ENCODE measurements at regions not wholly inside any gene's neighbourhood (a gene's known extent, or its start where the extent isn't known, plus 50 kb on each side); places are given as distances from the start of the nearest gene placed in this dataset.

- DNase-seq (ENCODE audit: low read depth, low spot score) = no peak
- Histone ChIP-seq H3K4me2 (ENCODE audit: control insufficient read depth, insufficient read depth) (no peak overlapping the region), H3K9me3 (replicated peaks; ENCODE audit: control insufficient read depth, insufficient read depth, low read length) (no peaks in the 10 kb centered on the region), H3K9ac (ENCODE audit: control insufficient read depth, insufficient read depth, low read length) (no peak overlapping the region), H3K4me3 (no peak overlapping the region), H2AFZ (ENCODE audit: control insufficient read depth, low read depth, low read length) (no peak overlapping the region), H3K27me3 (replicated peaks in 1 of 2; ENCODE audit: control insufficient read depth in 2 of 2, insufficient read depth in 2 of 2, low read length in 1 of 2) (no peaks in the 10 kb centered on the region), H3K27ac (ENCODE audit: control insufficient read depth, insufficient read depth) (no peak overlapping the region), H4K20me1 (ENCODE audit: control insufficient read depth, insufficient read depth) (no peaks in the 10 kb centered on the region), H3K79me2 (ENCODE audit: control insufficient read depth, insufficient read depth, low read length) (no peaks in the 10 kb centered on the region), H3K4me1 (ENCODE audit: control insufficient read depth, insufficient read depth, low read length) (no peaks in the 10 kb centered on the region), H3K36me3 (ENCODE audit: control insufficient read depth in 2 of 2, insufficient read depth in 2 of 2, low read length in 1 of 2) (no peaks in the 10 kb centered on the region)
- in situ Hi-C loops (cut with MboI) = no loop called here
- no peak for FAIRE-seq
- TF ChIP-seq LARP7 (IDR thresholded peaks at IDR 0.05) (no peak), FOXM1 (IDR thresholded peaks at IDR 0.05; ENCODE audit: low read depth, low read length) (no peak), ZZZ3 (IDR thresholded peaks at IDR 0.05; ENCODE audit: control insufficient read depth, insufficient read length, low read depth) (no peak), NR2C2 (IDR thresholded peaks at IDR 0.05; ENCODE audit: borderline replicate concordance, control insufficient read depth, insufficient read length, low read depth) (no peak), BCL11A (IDR thresholded peaks at IDR 0.05; ENCODE audit: low read depth, low read length) (no peak)
- intact Hi-C loops (cut with micrococcal nuclease; ENCODE audit: unreplicated experiment) = no loop called here
- POLR2A ChIA-PET = no interaction called here
- no peak for ATAC-seq
- 80% methylated on average over 4 of the region's 4 CpGs for WGBS (ENCODE audit: insufficient coverage, insufficient replicate concordance, low lambda C conversion rate, missing lambda C conversion rate)
- BruUV-seq (replicated peaks) = no TSS peak
- CTCF ChIA-PET = interaction anchor here (0.7 kb wide), 1 partner anchor 1391 kb away, joined by 3 read pairs; no protein-coding TSS in a partner anchor
- RAD21 ChIA-PET (ENCODE audit: unreplicated experiment) = interaction anchor here (0.6 to 0.7 kb wide), 2 partner anchors 16 to 30 kb away, joined by 3 read pairs; no protein-coding TSS in a partner anchor
- SMC1A ChIA-PET (ENCODE audit: uncharacterized antibody, unreplicated experiment) = interaction anchor here (0.7 to 2.1 kb wide), 7 partner anchors 8 to 196 kb away, joined by 3 to 7 read pairs (median 4); no protein-coding TSS in a partner anchor
Measured at GRCh38 chr5:60453186-60453976, 246.6 kb downstream of the DEPDC1B start.

- no peak for DNase-seq (ENCODE audit: low read depth, low spot score)
- Histone ChIP-seq H3K36me3 (ENCODE audit: control insufficient read depth in 2 of 2, insufficient read depth in 2 of 2, low read length in 1 of 2) (no peaks in the 10 kb centered on the region), H3K4me3 (no peak overlapping the region), H3K79me2 (ENCODE audit: control insufficient read depth, insufficient read depth, low read length) (no peaks in the 10 kb centered on the region), H4K20me1 (ENCODE audit: control insufficient read depth, insufficient read depth) (no peaks in the 10 kb centered on the region), H3K27ac (ENCODE audit: control insufficient read depth, insufficient read depth) (no peak overlapping the region), H3K9me3 (replicated peaks; ENCODE audit: control insufficient read depth, insufficient read depth, low read length) (no peaks in the 10 kb centered on the region), H3K27me3 (replicated peaks in 1 of 2; ENCODE audit: control insufficient read depth in 2 of 2, insufficient read depth in 2 of 2, low read length in 1 of 2) (no peaks in the 10 kb centered on the region), H3K9ac (ENCODE audit: control insufficient read depth, insufficient read depth, low read length) (no peak overlapping the region), H3K4me1 (ENCODE audit: control insufficient read depth, insufficient read depth, low read length) (no peaks in the 10 kb centered on the region), H2AFZ (ENCODE audit: control insufficient read depth, low read depth, low read length) (no peak overlapping the region), H3K4me2 (ENCODE audit: control insufficient read depth, insufficient read depth) (no peak overlapping the region)
- POLR2A ChIA-PET = no interaction called here
- no peak for FAIRE-seq
- no peak for ATAC-seq
- TF ChIP-seq RFX5 (IDR thresholded peaks at IDR 0.05; ENCODE audit: low read depth, low read length) (no peak), NR2C1 (IDR thresholded peaks at IDR 0.05) (no peak), MYB (IDR thresholded peaks at IDR 0.05; ENCODE audit: borderline replicate concordance, low read depth, low read length) (no peak)
- intact Hi-C loops (cut with micrococcal nuclease; ENCODE audit: unreplicated experiment) (no loop called here), in situ Hi-C loops (cut with MboI) (no loop called here)
- CTCF ChIA-PET = no interaction called here
- BruUV-seq (replicated peaks) = no TSS peak
- RAD21 ChIA-PET (ENCODE audit: unreplicated experiment) = no interaction called here
- WGBS (ENCODE audit: insufficient coverage, insufficient replicate concordance, low lambda C conversion rate, missing lambda C conversion rate) = 44% methylated on average over 2 of the region's 2 CpGs
- SMC1A ChIA-PET (ENCODE audit: uncharacterized antibody, unreplicated experiment) = no interaction called here
Measured at GRCh38 chr5:60448600-60448999, 251.4 kb downstream of the DEPDC1B start.
